GM21423 (cell line): ENCODE measurements at regions not wholly inside any gene's neighbourhood (a gene's known extent, or its start where the extent isn't known, plus 50 kb on each side); places are given as distances from the start of the nearest gene placed in this dataset.
"Not testable (repeated sequence)": the region's sequence is repeated elsewhere in the genome, so short reads cannot be mapped to it uniquely, and the experiment has no call there.

Experiments used
- ATAC-seq: cut with Tn5 transposase; IDR thresholded peaks from one replicate; pipeline ENCODE4 v1.9.1; 2021; ENCODE audit warnings: mild to moderate bottlenecking, moderate library complexity; ENCODE audit not compliant: unreplicated experiment

- ATAC-seq: no peak
Measured at GRCh38 chr18:54433368-54433767, 75.7 kb downstream of the C18orf54 start.

- no peak for ATAC-seq
Measured at GRCh38 chr18:54433857-54434256, 76.2 kb downstream of the C18orf54 start.

DNA sequence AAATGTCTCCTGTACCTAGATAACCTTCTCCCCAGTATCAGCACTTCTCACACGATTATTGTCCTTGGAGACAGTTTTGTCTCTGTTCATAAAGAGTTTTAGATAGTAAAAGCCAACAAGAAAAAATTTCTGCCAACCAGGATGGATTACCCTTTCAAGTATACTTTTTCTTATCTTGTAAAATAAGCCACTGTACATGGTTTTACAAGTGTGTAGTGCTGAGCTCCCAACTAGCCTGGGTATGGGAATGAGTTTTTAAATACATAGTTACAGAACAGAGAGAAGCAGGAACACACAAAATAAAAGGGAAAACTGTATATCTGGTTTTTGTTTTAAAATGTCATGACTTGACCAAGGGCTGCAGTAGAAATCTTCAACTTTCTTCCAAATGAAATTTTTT is 76.7 kb downstream of the C18orf54 start:
- no peak for ATAC-seq

- ATAC-seq: no peak
Measured at GRCh38 chr18:54436501-54436900, 78.8 kb downstream of the C18orf54 start.

- ATAC-seq: no peak
Measured at GRCh38 chr18:54440292-54440691, 82.6 kb downstream of the C18orf54 start.

DNA sequence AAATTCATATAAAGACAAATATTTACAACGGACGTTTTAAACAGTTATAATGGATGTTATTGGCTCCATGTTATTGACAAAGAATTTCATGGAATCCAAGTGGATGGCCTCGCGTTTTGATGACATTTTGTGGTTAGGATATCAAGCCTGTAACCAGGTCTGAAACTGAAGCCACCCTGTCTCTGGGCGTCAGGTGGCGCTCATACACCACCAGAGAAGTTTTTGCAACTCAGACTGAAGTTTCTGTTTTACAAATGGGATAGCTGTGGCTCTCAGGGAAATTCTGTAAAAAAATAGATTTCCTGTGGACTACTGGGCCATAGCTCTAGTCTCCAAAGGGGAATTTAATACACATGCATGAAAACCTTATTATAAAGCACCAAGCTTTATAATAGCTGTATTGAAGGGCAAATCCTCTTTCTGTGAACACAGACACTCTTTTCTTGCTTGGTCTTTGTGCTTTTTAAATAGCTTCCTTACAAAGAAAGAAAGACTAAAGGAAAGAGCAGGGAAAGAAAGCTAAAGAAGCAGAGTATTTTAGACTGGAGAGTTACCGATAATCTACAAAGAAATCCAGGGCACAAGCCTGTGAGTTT is 86.7 kb downstream of the C18orf54 start:
- no peak for ATAC-seq

DNA sequence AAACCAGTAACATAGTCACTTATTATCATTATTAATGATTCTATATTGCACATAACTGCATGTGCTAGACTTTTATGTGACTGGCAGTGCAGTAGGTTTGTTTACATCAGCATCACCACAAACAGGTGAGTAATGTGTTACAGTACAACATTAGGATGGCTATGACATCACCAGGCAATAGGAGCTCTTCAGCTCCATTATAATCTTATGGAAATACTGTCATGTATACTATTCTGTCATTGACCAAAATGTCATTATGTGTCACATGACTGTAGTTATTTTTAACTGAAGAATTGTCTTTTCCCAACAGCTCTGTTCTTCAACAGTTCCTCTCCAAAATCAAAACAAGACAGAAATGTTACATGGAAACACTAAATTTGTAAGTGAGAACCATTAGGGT is 96.3 kb downstream of the C18orf54 start:
- no peak for ATAC-seq

GRCh38 chr18:54465502-54465901 is 107.8 kb downstream of the C18orf54 start:
- no peak for ATAC-seq

- no peak for ATAC-seq
Measured at GRCh38 chr18:54466248-54467005, 108.7 kb downstream of the C18orf54 start.

DNA sequence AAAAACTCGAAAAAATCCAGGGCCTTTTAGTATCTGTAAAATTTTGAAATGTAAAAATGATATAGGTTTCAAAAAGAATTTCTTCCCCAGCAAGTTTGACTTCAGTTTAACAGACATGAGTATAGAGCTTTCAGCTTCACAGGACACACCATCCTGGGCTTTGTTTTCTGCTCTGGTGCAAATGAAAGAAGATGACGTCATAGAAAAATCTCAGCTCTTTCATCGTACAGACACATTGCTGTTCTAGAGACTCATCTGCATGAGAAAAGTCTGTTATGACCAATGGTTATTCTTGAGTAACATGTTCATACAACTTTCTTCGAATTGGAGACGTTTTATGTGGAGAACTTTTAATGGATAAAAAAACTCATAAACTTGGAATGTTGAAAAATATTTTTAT is 111.7 kb upstream of the DYNAP start:
- ATAC-seq: no peak

- no peak for ATAC-seq
Measured at GRCh38 chr18:54480616-54481015, 110.4 kb upstream of the DYNAP start.

- not testable (repeated sequence) for ATAC-seq
Measured at GRCh38 chr18:54502451-54502850, 88.6 kb upstream of the DYNAP start.

- ATAC-seq: no peak
Measured at GRCh38 chr18:54503131-54503894, 87.7 kb upstream of the DYNAP start.

- ATAC-seq: peak; percentile 55
Measured at GRCh38 chr18:54506516-54507261, 84.4 kb upstream of the DYNAP start.

- ATAC-seq: no peak
Measured at GRCh38 chr18:54509793-54510192, 81.3 kb upstream of the DYNAP start.

- no peak for ATAC-seq
Measured at GRCh38 chr18:54515149-54515548, 75.9 kb upstream of the DYNAP start.

GRCh38 chr18:54517521-54517920 is 73.5 kb upstream of the DYNAP start:
- ATAC-seq: no peak

- ATAC-seq: no peak
Measured at GRCh38 chr18:54521846-54522245, 69.2 kb upstream of the DYNAP start.

DNA sequence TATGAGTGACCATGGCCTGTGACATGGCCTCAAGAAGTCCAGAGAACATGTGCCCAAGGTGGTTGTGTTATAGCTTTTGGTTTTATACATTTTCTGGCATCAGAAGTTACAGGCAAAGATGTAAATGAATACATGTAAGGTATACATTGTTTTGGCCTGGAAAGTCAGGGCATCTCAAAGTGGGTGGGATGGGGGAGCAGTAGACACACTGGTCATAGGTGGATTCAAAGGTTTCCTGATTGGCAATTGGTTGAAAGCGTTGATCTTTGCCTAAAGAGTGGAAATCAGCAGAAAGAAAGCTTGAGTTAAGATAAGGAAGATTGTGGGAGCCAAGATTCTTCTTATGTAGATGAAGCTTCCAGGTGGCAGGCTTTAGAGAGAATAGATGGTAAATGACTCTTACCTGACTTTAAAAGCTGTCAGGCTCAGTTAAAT is 62.1 kb upstream of the DYNAP start:
- ATAC-seq: no peak

- no peak for ATAC-seq
Measured at GRCh38 chr18:54529444-54529843, 61.6 kb upstream of the DYNAP start.

- ATAC-seq: no peak
Measured at GRCh38 chr18:54530285-54530684, 60.8 kb upstream of the DYNAP start.
